ENCODE measurements at regions not wholly inside any gene's neighbourhood (a gene's known extent, or its start where the extent isn't known, plus 50 kb on each side); places are given as distances from the start of the nearest gene placed in this dataset.

GRCh38 chr12:13270817-13271216 lies 74.3 kb downstream of the EMP1 start:
- TF ChIP-seq, protein P1, sequence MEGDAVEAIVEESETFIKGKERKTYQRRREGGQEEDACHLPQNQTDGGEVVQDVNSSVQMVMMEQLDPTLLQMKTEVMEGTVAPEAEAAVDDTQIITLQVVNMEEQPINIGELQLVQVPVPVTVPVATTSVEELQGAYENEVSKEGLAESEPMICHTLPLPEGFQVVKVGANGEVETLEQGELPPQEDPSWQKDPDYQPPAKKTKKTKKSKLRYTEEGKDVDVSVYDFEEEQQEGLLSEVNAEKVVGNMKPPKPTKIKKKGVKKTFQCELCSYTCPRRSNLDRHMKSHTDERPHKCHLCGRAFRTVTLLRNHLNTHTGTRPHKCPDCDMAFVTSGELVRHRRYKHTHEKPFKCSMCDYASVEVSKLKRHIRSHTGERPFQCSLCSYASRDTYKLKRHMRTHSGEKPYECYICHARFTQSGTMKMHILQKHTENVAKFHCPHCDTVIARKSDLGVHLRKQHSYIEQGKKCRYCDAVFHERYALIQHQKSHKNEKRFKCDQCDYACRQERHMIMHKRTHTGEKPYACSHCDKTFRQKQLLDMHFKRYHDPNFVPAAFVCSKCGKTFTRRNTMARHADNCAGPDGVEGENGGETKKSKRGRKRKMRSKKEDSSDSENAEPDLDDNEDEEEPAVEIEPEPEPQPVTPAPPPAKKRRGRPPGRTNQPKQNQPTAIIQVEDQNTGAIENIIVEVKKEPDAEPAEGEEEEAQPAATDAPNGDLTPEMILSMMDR (IDR thresholded peaks at IDR 0.05) = no peak
- TF ChIP-seq, protein P2, sequence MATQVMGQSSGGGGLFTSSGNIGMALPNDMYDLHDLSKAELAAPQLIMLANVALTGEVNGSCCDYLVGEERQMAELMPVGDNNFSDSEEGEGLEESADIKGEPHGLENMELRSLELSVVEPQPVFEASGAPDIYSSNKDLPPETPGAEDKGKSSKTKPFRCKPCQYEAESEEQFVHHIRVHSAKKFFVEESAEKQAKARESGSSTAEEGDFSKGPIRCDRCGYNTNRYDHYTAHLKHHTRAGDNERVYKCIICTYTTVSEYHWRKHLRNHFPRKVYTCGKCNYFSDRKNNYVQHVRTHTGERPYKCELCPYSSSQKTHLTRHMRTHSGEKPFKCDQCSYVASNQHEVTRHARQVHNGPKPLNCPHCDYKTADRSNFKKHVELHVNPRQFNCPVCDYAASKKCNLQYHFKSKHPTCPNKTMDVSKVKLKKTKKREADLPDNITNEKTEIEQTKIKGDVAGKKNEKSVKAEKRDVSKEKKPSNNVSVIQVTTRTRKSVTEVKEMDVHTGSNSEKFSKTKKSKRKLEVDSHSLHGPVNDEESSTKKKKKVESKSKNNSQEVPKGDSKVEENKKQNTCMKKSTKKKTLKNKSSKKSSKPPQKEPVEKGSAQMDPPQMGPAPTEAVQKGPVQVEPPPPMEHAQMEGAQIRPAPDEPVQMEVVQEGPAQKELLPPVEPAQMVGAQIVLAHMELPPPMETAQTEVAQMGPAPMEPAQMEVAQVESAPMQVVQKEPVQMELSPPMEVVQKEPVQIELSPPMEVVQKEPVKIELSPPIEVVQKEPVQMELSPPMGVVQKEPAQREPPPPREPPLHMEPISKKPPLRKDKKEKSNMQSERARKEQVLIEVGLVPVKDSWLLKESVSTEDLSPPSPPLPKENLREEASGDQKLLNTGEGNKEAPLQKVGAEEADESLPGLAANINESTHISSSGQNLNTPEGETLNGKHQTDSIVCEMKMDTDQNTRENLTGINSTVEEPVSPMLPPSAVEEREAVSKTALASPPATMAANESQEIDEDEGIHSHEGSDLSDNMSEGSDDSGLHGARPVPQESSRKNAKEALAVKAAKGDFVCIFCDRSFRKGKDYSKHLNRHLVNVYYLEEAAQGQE (IDR thresholded peaks at IDR 0.05; ENCODE audit: insufficient read depth in 1 of 2, low read depth in 2 of 2, low read length in 1 of 2) = no peak
- TF ChIP-seq TCF7L2 (IDR thresholded peaks at IDR 0.05; ENCODE audit: low read depth, low read length) = no peak
- no peak for TF ChIP-seq SIN3A (IDR thresholded peaks at IDR 0.05; ENCODE audit: borderline replicate concordance, insufficient read depth, low read depth, low read length)
- no peak for TF ChIP-seq POLR2AphosphoS5 (IDR thresholded peaks at IDR 0.05; ENCODE audit: low read depth, low read length)

Data from Panc1 (cell line).